ENCODE measurements at regions not wholly inside any gene's neighbourhood (a gene's known extent, or its start where the extent isn't known, plus 50 kb on each side); places are given as distances from the start of the nearest gene placed in this dataset.

GRCh38 chr18:55925772-55926171, 337.8 kb upstream of the TCF4 start:
- H3K9ac ChIP-seq (ENCODE audit: insufficient read depth, low read length, poor library complexity, severe bottlenecking): no peak overlapping the region
- H3K4me1 ChIP-seq (ENCODE audit: control insufficient read depth in 1 of 2, insufficient read depth in 2 of 2, low read length in 2 of 2): no peaks in the 10 kb centered on the region
- intact Hi-C loops (cut with micrococcal nuclease): no loop called here
- H3K4me3 ChIP-seq (replicated peaks in 1 of 3; ENCODE audit: low read depth in 2 of 3, low read length in 3 of 3): no peak overlapping the region
- H3K4me2 ChIP-seq (replicated peaks; ENCODE audit: extremely low read depth, low read length, poor library complexity, severe bottlenecking): no peak overlapping the region
- no peak overlapping the region for H3K27ac ChIP-seq (ENCODE audit: low read depth in 1 of 2, low read length in 2 of 2)
- no peaks in the 10 kb centered on the region for H4K20me1 ChIP-seq (ENCODE audit: insufficient read depth, low read length)
- WGBS (ENCODE audit: insufficient coverage): 82% methylated on average over 3 of the region's 5 CpGs
- no peaks in the 10 kb centered on the region for H3K27me3 Mint-ChIP-seq (ENCODE audit: low read depth in 3 of 3)
- H3K4me1 Mint-ChIP-seq: no peaks in the 10 kb centered on the region
- H3K4me3 Mint-ChIP-seq: no peak overlapping the region
- no peak overlapping the region for H2AFZ ChIP-seq (ENCODE audit: insufficient read depth, low read depth, low read length, poor library complexity, severe bottlenecking)
- no peak for DNase-seq
- no peaks in the 10 kb centered on the region for H3K36me3 Mint-ChIP-seq
- H3K36me3 ChIP-seq (replicated peaks in 1 of 2; ENCODE audit: control insufficient read depth in 1 of 2, insufficient read depth in 2 of 2, low read length in 2 of 2): no peaks in the 10 kb centered on the region
- no peak overlapping the region for H3K27ac Mint-ChIP-seq
- H3K9me3 ChIP-seq (replicated peaks in 1 of 2; ENCODE audit: control insufficient read depth in 1 of 2, insufficient read depth in 1 of 2, low read length in 2 of 2): no peaks in the 10 kb centered on the region
- H3K27me3 ChIP-seq (ENCODE audit: control insufficient read depth in 2 of 2, insufficient read depth in 2 of 2, low read length in 2 of 2): no peaks in the 10 kb centered on the region
- TF ChIP-seq, protein P1, sequence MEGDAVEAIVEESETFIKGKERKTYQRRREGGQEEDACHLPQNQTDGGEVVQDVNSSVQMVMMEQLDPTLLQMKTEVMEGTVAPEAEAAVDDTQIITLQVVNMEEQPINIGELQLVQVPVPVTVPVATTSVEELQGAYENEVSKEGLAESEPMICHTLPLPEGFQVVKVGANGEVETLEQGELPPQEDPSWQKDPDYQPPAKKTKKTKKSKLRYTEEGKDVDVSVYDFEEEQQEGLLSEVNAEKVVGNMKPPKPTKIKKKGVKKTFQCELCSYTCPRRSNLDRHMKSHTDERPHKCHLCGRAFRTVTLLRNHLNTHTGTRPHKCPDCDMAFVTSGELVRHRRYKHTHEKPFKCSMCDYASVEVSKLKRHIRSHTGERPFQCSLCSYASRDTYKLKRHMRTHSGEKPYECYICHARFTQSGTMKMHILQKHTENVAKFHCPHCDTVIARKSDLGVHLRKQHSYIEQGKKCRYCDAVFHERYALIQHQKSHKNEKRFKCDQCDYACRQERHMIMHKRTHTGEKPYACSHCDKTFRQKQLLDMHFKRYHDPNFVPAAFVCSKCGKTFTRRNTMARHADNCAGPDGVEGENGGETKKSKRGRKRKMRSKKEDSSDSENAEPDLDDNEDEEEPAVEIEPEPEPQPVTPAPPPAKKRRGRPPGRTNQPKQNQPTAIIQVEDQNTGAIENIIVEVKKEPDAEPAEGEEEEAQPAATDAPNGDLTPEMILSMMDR (IDR thresholded peaks at IDR 0.05): no peak
- H3K9me3 Mint-ChIP-seq: peaks cover 0 to 6% (median 2%) of the 10 kb centered on the region in 7 donors
- no peaks in the 10 kb centered on the region for H3K79me2 ChIP-seq (ENCODE audit: insufficient read depth, low read length)

- H3K36me3 Mint-ChIP-seq: no peaks in the 10 kb centered on the region
- no peak for DNase-seq
- Histone ChIP-seq H3K79me2 (ENCODE audit: insufficient read depth, low read length) (no peaks in the 10 kb centered on the region), H3K36me3 (replicated peaks in 1 of 2; ENCODE audit: control insufficient read depth in 1 of 2, insufficient read depth in 2 of 2, low read length in 2 of 2) (no peaks in the 10 kb centered on the region), H3K27ac (ENCODE audit: low read depth in 1 of 2, low read length in 2 of 2) (no peak overlapping the region), H3K9me3 (replicated peaks in 1 of 2; ENCODE audit: control insufficient read depth in 1 of 2, insufficient read depth in 1 of 2, low read length in 2 of 2) (peaks cover 0 to 7% of the 10 kb centered on the region in 2 donors), H3K27me3 (ENCODE audit: control insufficient read depth in 2 of 2, insufficient read depth in 2 of 2, low read length in 2 of 2) (no peaks in the 10 kb centered on the region), H3K4me1 (ENCODE audit: control insufficient read depth in 1 of 2, insufficient read depth in 2 of 2, low read length in 2 of 2) (no peaks in the 10 kb centered on the region), H2AFZ (ENCODE audit: insufficient read depth, low read depth, low read length, poor library complexity, severe bottlenecking) (no peak overlapping the region), H3K4me3 (replicated peaks in 1 of 3; ENCODE audit: low read depth in 2 of 3, low read length in 3 of 3) (no peak overlapping the region), H3K9ac (ENCODE audit: insufficient read depth, low read length, poor library complexity, severe bottlenecking) (no peak overlapping the region), H4K20me1 (ENCODE audit: insufficient read depth, low read length) (no peaks in the 10 kb centered on the region), H3K4me2 (replicated peaks; ENCODE audit: extremely low read depth, low read length, poor library complexity, severe bottlenecking) (no peak overlapping the region)
- H3K9me3 Mint-ChIP-seq: peaks cover 2 to 6% (median 3%) of the 10 kb centered on the region in 7 donors
- H3K4me1 Mint-ChIP-seq: no peaks in the 10 kb centered on the region
- no peak overlapping the region for H3K4me3 Mint-ChIP-seq
- TF ChIP-seq, protein P1 (IDR thresholded peaks at IDR 0.05): no peak
- no peak overlapping the region for H3K27ac Mint-ChIP-seq
- no peaks in the 10 kb centered on the region for H3K27me3 Mint-ChIP-seq (ENCODE audit: low read depth in 3 of 3)
- 100% methylated on average over 2 of the region's 2 CpGs for WGBS (ENCODE audit: insufficient coverage)
- intact Hi-C loops (cut with micrococcal nuclease): no loop called here
These were observed 332.1 kb upstream of the TCF4 start for GRCh38 chr18:55920063-55920462.
